ENCODE measurements at regions not wholly inside any gene's neighbourhood (a gene's known extent, or its start where the extent isn't known, plus 50 kb on each side); places are given as distances from the start of the nearest gene placed in this dataset.

DNA sequence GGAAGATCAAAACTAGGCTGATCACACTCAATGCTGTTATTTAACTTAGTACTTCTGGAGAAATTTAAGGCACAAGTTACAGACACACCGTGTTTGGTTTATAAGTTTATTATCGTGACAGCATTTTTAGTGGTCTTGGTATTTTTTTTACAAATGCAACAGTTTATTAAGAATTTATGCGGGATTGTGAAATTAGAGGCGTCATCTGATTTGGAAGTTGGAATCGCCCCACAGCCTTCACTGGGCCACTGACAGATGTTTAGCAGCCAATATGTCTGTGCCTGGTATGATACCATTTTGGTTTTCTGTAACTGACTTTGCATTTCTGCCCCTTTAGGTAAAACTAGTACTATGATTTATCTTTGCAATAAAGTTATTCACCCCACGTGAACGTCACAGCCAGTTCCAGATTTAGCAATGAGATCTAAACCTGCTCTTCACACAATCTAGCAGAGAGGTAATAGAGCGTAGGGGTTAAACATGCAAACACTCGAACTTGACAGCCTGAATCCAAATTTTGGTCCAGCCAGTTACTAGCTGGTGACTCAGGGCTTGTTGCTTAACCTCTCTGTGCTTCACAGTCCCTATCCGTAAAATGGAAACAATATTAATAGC is 73.2 kb upstream of the SSTR1 start:
- H3K27ac Mint-ChIP-seq (ENCODE audit: unreplicated experiment) = no peak overlapping the region
- Histone ChIP-seq H3K27me3 (ENCODE audit: insufficient read depth, low read length) (no peaks in the 10 kb centered on the region), H3K4me2 (ENCODE audit: low read length) (no peak overlapping the region), H3K36me3 (ENCODE audit: insufficient read depth, low read length) (no peaks in the 10 kb centered on the region), H3K4me3 (ENCODE audit: insufficient read depth, low read depth, low read length) (no peak overlapping the region), H3K9ac (ENCODE audit: low read length) (no peak overlapping the region), H4K20me1 (ENCODE audit: insufficient read depth, low read length) (no peaks in the 10 kb centered on the region), H2AFZ (ENCODE audit: low read depth, low read length) (no peak overlapping the region), H3K27ac (ENCODE audit: low read depth, low read length) (no peak overlapping the region), H3K9me3 (ENCODE audit: insufficient read depth, low read depth, low read length) (no peaks in the 10 kb centered on the region), H3K4me1 (ENCODE audit: insufficient read depth, low read length) (no peaks in the 10 kb centered on the region), H3K79me2 (ENCODE audit: insufficient read depth, low read length) (no peaks in the 10 kb centered on the region)
- H3K27me3 Mint-ChIP-seq (ENCODE audit: low read depth, unreplicated experiment) = no peaks in the 10 kb centered on the region
- FAIRE-seq (no peak), DNase-seq (ENCODE audit: low read depth) (no peak)
- H3K4me1 Mint-ChIP-seq (ENCODE audit: low read depth, unreplicated experiment) = no peaks in the 10 kb centered on the region
- H3K4me3 Mint-ChIP-seq (ENCODE audit: unreplicated experiment) = no peak overlapping the region
- no peaks in the 10 kb centered on the region for H3K36me3 Mint-ChIP-seq (ENCODE audit: low read depth, unreplicated experiment)
- H3K9me3 Mint-ChIP-seq (ENCODE audit: unreplicated experiment) = no peaks in the 10 kb centered on the region
- no peak for TF ChIP-seq EZH2 (IDR thresholded peaks at IDR 0.05; ENCODE audit: insufficient read depth, low read length)
- TF ChIP-seq, protein P1, sequence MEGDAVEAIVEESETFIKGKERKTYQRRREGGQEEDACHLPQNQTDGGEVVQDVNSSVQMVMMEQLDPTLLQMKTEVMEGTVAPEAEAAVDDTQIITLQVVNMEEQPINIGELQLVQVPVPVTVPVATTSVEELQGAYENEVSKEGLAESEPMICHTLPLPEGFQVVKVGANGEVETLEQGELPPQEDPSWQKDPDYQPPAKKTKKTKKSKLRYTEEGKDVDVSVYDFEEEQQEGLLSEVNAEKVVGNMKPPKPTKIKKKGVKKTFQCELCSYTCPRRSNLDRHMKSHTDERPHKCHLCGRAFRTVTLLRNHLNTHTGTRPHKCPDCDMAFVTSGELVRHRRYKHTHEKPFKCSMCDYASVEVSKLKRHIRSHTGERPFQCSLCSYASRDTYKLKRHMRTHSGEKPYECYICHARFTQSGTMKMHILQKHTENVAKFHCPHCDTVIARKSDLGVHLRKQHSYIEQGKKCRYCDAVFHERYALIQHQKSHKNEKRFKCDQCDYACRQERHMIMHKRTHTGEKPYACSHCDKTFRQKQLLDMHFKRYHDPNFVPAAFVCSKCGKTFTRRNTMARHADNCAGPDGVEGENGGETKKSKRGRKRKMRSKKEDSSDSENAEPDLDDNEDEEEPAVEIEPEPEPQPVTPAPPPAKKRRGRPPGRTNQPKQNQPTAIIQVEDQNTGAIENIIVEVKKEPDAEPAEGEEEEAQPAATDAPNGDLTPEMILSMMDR (IDR thresholded peaks at IDR 0.05; ENCODE audit: insufficient read depth, low read depth, low read length) = no peak

DNA sequence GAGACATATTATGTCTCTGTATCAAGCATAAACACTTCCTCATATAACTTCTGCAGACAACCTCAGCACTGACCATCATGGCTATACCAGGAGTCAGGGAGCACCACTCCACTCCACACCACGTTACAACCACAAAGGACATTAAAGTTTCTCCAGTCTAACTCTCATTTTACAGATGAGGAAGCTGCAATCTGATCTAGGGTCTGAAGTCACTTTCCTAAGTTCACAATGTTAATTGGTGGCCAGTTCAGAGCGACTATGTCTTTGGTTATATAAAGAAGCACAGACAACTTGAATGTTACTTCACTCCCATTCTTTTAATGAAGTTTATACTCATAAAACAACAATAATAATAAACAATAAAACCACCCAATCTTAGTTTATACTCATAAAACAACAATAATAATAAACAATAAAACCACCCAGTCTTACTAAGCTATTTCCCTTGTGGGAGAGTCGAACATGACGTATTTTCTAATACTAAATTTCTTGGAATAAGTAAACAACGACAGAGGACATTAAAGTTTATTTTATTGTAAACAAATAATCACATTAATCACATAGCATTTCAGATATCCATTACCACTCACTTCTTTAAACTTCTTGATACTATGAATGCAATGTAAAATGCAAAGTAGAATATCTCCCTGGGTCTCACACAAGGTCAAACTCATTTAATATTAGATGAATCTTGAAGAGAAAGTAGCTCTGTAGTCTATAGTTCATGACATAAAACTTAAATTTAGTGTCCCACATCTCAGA is 72.4 kb upstream of the SSTR1 start:
- no peak overlapping the region for H3K4me2 ChIP-seq (ENCODE audit: low read length)
- no peaks in the 10 kb centered on the region for H3K27me3 ChIP-seq (ENCODE audit: insufficient read depth, low read length)
- no peak overlapping the region for H3K27ac Mint-ChIP-seq (ENCODE audit: unreplicated experiment)
- no peaks in the 10 kb centered on the region for H3K4me1 Mint-ChIP-seq (ENCODE audit: low read depth, unreplicated experiment)
- no peak overlapping the region for H3K9ac ChIP-seq (ENCODE audit: low read length)
- H3K9me3 Mint-ChIP-seq (ENCODE audit: unreplicated experiment) = no peaks in the 10 kb centered on the region
- H3K27ac ChIP-seq (ENCODE audit: low read depth, low read length) = no peak overlapping the region
- no peak overlapping the region for H3K4me3 ChIP-seq (ENCODE audit: insufficient read depth, low read depth, low read length)
- no peaks in the 10 kb centered on the region for H3K27me3 Mint-ChIP-seq (ENCODE audit: low read depth, unreplicated experiment)
- TF ChIP-seq, protein P1 (IDR thresholded peaks at IDR 0.05; ENCODE audit: insufficient read depth, low read depth, low read length) = no peak
- TF ChIP-seq EZH2 (IDR thresholded peaks at IDR 0.05; ENCODE audit: insufficient read depth, low read length) = no peak
- no peaks in the 10 kb centered on the region for H3K36me3 ChIP-seq (ENCODE audit: insufficient read depth, low read length)
- no peak for FAIRE-seq
- H3K4me3 Mint-ChIP-seq (ENCODE audit: unreplicated experiment) = no peak overlapping the region
- H3K4me1 ChIP-seq (ENCODE audit: insufficient read depth, low read length) = no peaks in the 10 kb centered on the region
- H2AFZ ChIP-seq (ENCODE audit: low read depth, low read length) = no peak overlapping the region
- H3K79me2 ChIP-seq (ENCODE audit: insufficient read depth, low read length) = no peaks in the 10 kb centered on the region
- no peak for DNase-seq (ENCODE audit: low read depth)
- H3K9me3 ChIP-seq (ENCODE audit: insufficient read depth, low read depth, low read length) = no peaks in the 10 kb centered on the region
- H3K36me3 Mint-ChIP-seq (ENCODE audit: low read depth, unreplicated experiment) = no peaks in the 10 kb centered on the region
- H4K20me1 ChIP-seq (ENCODE audit: insufficient read depth, low read length) = no peaks in the 10 kb centered on the region

DNA sequence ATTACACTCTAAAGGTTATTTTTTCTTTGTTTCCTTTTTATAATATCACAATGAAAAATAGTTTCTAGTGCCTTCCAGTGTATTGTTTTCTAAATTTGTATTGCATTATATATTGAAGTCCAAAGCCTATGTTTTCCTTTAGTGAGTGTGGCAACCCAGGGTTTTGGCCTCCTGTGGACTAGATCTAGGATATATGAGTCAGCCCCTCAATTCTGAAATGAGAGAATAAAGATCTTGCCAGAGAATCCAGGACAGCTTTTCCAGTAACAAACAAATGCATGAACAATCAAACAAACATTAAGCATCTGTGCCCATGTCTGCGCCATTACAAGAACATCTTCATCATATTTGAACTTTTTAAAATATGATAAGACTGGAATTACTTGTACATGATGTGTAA is 70.7 kb upstream of the SSTR1 start:
- no peak overlapping the region for H3K27ac Mint-ChIP-seq (ENCODE audit: unreplicated experiment)
- H3K4me3 ChIP-seq (ENCODE audit: insufficient read depth, low read depth, low read length) = no peak overlapping the region
- H4K20me1 ChIP-seq (ENCODE audit: insufficient read depth, low read length) = no peaks in the 10 kb centered on the region
- H3K4me3 Mint-ChIP-seq (ENCODE audit: unreplicated experiment) = no peak overlapping the region
- H2AFZ ChIP-seq (ENCODE audit: low read depth, low read length) = no peak overlapping the region
- H3K4me1 Mint-ChIP-seq (ENCODE audit: low read depth, unreplicated experiment) = no peaks in the 10 kb centered on the region
- no peaks in the 10 kb centered on the region for H3K9me3 Mint-ChIP-seq (ENCODE audit: unreplicated experiment)
- no peak overlapping the region for H3K9ac ChIP-seq (ENCODE audit: low read length)
- H3K27me3 Mint-ChIP-seq (ENCODE audit: low read depth, unreplicated experiment) = no peaks in the 10 kb centered on the region
- TF ChIP-seq, protein P1 (IDR thresholded peaks at IDR 0.05; ENCODE audit: insufficient read depth, low read depth, low read length) = no peak
- no peak for TF ChIP-seq EZH2 (IDR thresholded peaks at IDR 0.05; ENCODE audit: insufficient read depth, low read length)
- H3K4me1 ChIP-seq (ENCODE audit: insufficient read depth, low read length) = no peaks in the 10 kb centered on the region
- H3K36me3 ChIP-seq (ENCODE audit: insufficient read depth, low read length) = no peaks in the 10 kb centered on the region
- H3K9me3 ChIP-seq (ENCODE audit: insufficient read depth, low read depth, low read length) = no peaks in the 10 kb centered on the region
- no peaks in the 10 kb centered on the region for H3K79me2 ChIP-seq (ENCODE audit: insufficient read depth, low read length)
- no peak for FAIRE-seq
- no peak for DNase-seq (ENCODE audit: low read depth)
- no peak overlapping the region for H3K27ac ChIP-seq (ENCODE audit: low read depth, low read length)
- H3K4me2 ChIP-seq (ENCODE audit: low read length) = no peak overlapping the region
- H3K27me3 ChIP-seq (ENCODE audit: insufficient read depth, low read length) = no peaks in the 10 kb centered on the region
- H3K36me3 Mint-ChIP-seq (ENCODE audit: low read depth, unreplicated experiment) = no peaks in the 10 kb centered on the region

Data from astrocyte (in vitro differentiated cells and primary cell).